Common myeloid progenitor, CD34-positive (primary cell): ENCODE measurements at regions not wholly inside any gene's neighbourhood (a gene's known extent, or its start where the extent isn't known, plus 50 kb on each side); places are given as distances from the start of the nearest gene placed in this dataset.

Experiments
- CTCF ChIA-PET: fragments of 350-600 bp; sonication (Branson Sonifier 250); formaldehyde crosslinking; loops from one replicate; lab custom pipeline; 2021; ENCODE audit warnings: antibody characterized with exemption; lab: Charles Lee
- POLR2A ChIA-PET: fragments of 350-600 bp; sonication (Branson Sonifier 250); formaldehyde crosslinking; loops from one replicate; lab custom pipeline; 2021; ENCODE audit warnings: antibody characterized with exemption; lab: Charles Lee
- DNase-seq, 3 donors: peaks; one replicate each; pipeline versions ENCODE4 v3.0.0 to v3.0.0-alpha.2; 2013
- H3K27ac ChIP-seq, 2 experiments: 1 replicate in 1 of 2; 2 replicates in 1 of 2; pipeline ENCODE4 v1.7.0; 2013; ENCODE audit warnings: inconsistent platforms in 2 of 2, low read length in 2 of 2, mild to moderate bottlenecking in 2 of 2, low read depth in 1 of 2, moderate library complexity in 1 of 2; ENCODE audit not compliant: severe bottlenecking in 2 of 2, insufficient read depth in 1 of 2, poor library complexity in 1 of 2
- H3K27me3 ChIP-seq, 5 experiments: replicated peaks in 2 of 5; 1 replicate in 3 of 5; 2 replicates in 2 of 5; pipeline versions ENCODE4 v1.6.1 to v1.7.0; 2013; ENCODE audit warnings: low read length in 4 of 5, mild to moderate bottlenecking in 2 of 5, moderate library complexity in 2 of 5, inconsistent platforms in 1 of 5; ENCODE audit not compliant: insufficient read depth in 5 of 5, control insufficient read depth in 4 of 5
- H3K36me3 ChIP-seq, 4 experiments: 1 replicate in 2 of 4; 2 replicates in 2 of 4; pipeline versions ENCODE4 v1.6.1 to v1.7.0; 2013; ENCODE audit warnings: low read length in 3 of 4, control low read depth in 1 of 4, mild to moderate bottlenecking in 1 of 4; ENCODE audit not compliant: control insufficient read depth in 4 of 4, insufficient read depth in 4 of 4
- H3K4me1 ChIP-seq, 4 experiments: 1 replicate in 3 of 4; 2 replicates in 1 of 4; pipeline versions ENCODE4 v1.6.1 to v1.7.1; 2013; ENCODE audit warnings: low read length in 3 of 4, mild to moderate bottlenecking in 3 of 4, control low read depth in 1 of 4, inconsistent platforms in 1 of 4, moderate library complexity in 1 of 4; ENCODE audit not compliant: control insufficient read depth in 4 of 4, insufficient read depth in 4 of 4; ENCODE audit errors: control extremely low read depth in 1 of 4
- H3K4me3 ChIP-seq, 7 experiments: 1 replicate in 4 of 7; 2 replicates in 3 of 7; pipeline versions ENCODE4 v1.5.1 to v1.7.0; 2013; ENCODE audit warnings: mild to moderate bottlenecking in 7 of 7, low read length in 6 of 7, moderate library complexity in 6 of 7, inconsistent platforms in 2 of 7, low read depth in 2 of 7, control low read depth in 1 of 7; ENCODE audit not compliant: insufficient read depth in 4 of 7, control insufficient read depth in 1 of 7; ENCODE audit errors: extremely low read depth in 1 of 7
- H3K9me3 ChIP-seq, 5 experiments: 1 replicate in 4 of 5; 2 replicates in 1 of 5; pipeline versions ENCODE4 v1.6.1 to v1.7.1; 2013; ENCODE audit warnings: low read length in 4 of 5, mild to moderate bottlenecking in 2 of 5, inconsistent platforms in 1 of 5, low read depth in 1 of 5, moderate library complexity in 1 of 5; ENCODE audit not compliant: control insufficient read depth in 4 of 5, insufficient read depth in 2 of 5; ENCODE audit errors: control extremely low read depth in 1 of 5
- WGBS: methylation state at CpG from one replicate; pipeline ENCODE4 v1.1.5; 2013; ENCODE audit not compliant: insufficient coverage; 5-methylcytosine and 5-hydroxymethylcytosine counted together

DNA sequence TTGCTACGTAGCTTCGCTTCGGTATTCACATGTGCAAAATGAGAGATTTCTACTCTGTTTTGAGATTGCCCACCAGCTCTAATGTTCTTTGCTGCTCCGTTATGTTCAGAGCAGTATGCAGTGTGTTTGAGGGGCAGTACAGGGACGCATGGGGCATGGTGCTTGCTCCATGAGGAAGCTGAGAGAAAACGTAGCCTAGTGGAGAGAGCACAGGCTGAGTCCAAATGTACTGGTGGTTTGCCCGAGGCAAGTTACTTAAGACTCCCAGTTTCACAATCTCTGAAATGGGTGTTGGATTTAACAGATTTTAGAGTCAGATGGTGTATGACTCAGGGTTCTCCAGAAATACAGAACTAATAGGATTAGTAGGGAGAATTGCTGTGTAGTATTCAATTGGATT is 310.5 kb downstream of the ETNK1 start:
- POLR2A ChIA-PET = no interaction called here
- H3K27me3 ChIP-seq = no peaks in the 10 kb centered on the region
- H3K36me3 ChIP-seq = no peaks in the 10 kb centered on the region
- H3K9me3 ChIP-seq = no peaks in the 10 kb centered on the region
- no peaks in the 10 kb centered on the region for H3K4me1 ChIP-seq
- no peak overlapping the region for H3K4me3 ChIP-seq
- H3K27ac ChIP-seq = no peak overlapping the region
- CTCF ChIA-PET = no interaction called here
- no peak for DNase-seq
- 97% methylated on average over 7 of the region's 7 CpGs for WGBS

DNA sequence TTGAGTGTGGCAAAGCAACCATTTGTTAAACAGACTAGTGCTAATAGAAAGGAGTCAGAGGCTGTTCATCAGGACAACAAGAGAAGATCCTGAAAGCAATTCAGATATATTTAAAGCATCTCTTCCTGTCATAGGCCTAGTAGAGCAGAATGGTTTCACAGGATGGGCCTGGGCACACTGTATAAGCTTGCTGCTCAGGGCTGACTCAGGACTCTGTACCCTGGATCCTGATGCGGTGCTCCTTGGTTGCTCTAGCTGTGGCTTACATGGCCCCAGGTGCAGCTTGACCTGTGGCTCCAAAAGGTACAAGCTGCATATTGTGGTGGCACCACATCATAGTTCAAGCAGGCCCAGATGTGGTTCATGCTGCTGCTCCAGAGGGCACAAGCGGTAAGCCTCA is 313.4 kb downstream of the ETNK1 start:
- ChIA-PET CTCF (no interaction called here), POLR2A (no interaction called here)
- WGBS = 94% methylated on average over 2 of the region's 2 CpGs
- no peak for DNase-seq
- Histone ChIP-seq H3K27ac (no peak overlapping the region), H3K4me3 (no peak overlapping the region), H3K4me1 (no peaks in the 10 kb centered on the region), H3K27me3 (no peaks in the 10 kb centered on the region), H3K36me3 (no peaks in the 10 kb centered on the region), H3K9me3 (peaks cover 0 to 13% (median 0%) of the 10 kb centered on the region in 5 experiments)

DNA sequence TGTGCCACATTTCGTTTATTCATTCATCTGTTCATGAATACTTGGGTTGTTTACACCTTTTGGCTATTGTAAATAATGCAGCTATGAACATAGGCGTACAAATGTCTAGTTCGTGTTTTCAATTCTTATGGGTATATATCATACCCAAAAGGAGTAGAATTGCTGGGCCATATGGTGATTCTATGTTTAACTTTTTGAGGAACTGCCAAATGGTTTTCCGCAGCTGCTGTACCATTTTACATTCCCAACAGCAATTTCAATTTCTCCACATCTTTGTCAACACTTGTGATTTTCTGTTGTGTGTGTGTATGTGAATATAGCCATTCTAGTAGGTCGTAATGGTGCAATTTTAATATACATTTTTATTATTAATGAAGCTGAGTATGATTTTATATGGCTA is 326.2 kb downstream of the ETNK1 start:
- peaks cover 0 to 1% (median 0%) of the 10 kb centered on the region in 5 experiments for H3K27me3 ChIP-seq
- H3K9me3 ChIP-seq = peaks cover 0 to 17% (median 9%) of the 10 kb centered on the region in 5 experiments
- H3K4me1 ChIP-seq = no peaks in the 10 kb centered on the region
- POLR2A ChIA-PET = no interaction called here
- no CpG with 5 or more reads among the region's 5 CpGs for WGBS
- no peak for DNase-seq
- CTCF ChIA-PET = no interaction called here
- no peak overlapping the region for H3K4me3 ChIP-seq
- H3K36me3 ChIP-seq = no peaks in the 10 kb centered on the region
- no peak overlapping the region for H3K27ac ChIP-seq

DNA sequence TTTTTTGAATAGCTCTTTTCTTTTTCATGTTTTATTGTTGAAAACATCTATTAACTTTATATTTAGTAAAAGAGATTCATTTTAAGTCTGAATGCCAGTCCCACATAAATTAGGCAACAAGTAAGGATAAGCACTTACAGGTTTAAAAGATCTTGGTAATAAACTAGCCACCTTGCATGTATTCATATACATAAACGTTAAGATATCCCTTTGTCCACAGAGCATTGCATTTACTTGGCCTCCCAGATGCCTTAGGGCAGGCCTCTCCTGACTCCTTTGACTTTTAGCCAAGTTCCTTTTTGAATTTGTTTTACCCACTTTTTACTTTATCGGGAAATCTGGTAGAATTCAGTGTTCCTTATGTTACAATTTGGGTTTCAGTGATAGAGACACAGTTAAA is 331.7 kb downstream of the ETNK1 start:
- H3K4me1 ChIP-seq = no peaks in the 10 kb centered on the region
- POLR2A ChIA-PET = no interaction called here
- H3K27me3 ChIP-seq = no peaks in the 10 kb centered on the region
- no peaks in the 10 kb centered on the region for H3K36me3 ChIP-seq
- H3K27ac ChIP-seq = no peak overlapping the region
- no peak overlapping the region for H3K4me3 ChIP-seq
- DNase-seq = no peak
- CTCF ChIA-PET = no interaction called here
- peaks cover 0 to 15% (median 9%) of the 10 kb centered on the region in 5 experiments for H3K9me3 ChIP-seq
- 78% methylated on average over 1 of the region's 2 CpGs for WGBS

DNA sequence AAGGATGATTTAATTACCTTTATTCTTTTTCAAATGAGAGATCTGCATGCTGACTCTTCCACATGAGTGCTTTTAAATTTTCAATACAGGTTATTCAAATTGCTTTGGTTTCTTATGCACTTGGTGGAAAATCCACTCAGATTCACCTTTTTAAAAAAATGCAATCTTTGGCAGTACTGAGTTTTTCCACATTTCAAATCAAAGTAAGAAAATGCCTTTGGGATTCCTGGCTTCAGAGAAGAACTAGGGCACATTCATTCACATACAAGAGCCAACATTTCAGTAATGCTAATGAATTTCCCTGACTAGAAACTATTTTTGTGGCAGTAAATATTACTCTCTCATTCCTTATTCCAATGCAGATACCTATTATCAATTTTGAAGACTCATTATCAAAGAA is 342.2 kb downstream of the ETNK1 start:
- ChIA-PET CTCF (interaction anchor here (1.5 kb wide), 1 partner anchor 8 kb away, joined by 3 read pairs; no protein-coding TSS in a partner anchor), POLR2A (no interaction called here)
- DNase-seq = no peak
- Histone ChIP-seq H3K36me3 (no peaks in the 10 kb centered on the region), H3K27ac (no peak overlapping the region), H3K4me1 (no peaks in the 10 kb centered on the region), H3K27me3 (no peaks in the 10 kb centered on the region), H3K9me3 (peaks cover 0 to 1% (median 0%) of the 10 kb centered on the region in 5 experiments), H3K4me3 (no peak overlapping the region)

DNA sequence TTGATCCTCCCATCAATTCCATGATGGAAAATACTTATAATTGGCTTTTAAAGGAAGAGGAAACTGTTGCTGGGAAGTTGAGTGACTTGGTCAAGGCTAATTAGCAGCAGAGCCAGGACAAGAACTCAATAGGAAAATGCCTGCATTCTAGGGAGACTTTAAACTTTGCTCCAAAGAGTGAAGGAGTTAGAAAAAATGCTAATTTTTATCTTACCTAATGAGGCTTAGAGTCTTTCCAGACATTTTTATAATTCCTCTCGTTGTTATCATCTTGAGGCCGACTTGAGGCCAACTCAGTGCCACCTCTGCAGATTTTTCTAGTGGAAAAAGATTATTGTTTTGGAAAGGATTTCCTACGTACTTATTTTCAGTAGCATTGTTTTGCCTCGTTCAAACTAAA is 344.6 kb downstream of the ETNK1 start:
- no peaks in the 10 kb centered on the region for H3K4me1 ChIP-seq
- POLR2A ChIA-PET = no interaction called here
- 96% methylated on average over 4 of the region's 4 CpGs for WGBS
- H3K4me3 ChIP-seq = no peak overlapping the region
- no peak overlapping the region for H3K27ac ChIP-seq
- H3K27me3 ChIP-seq = no peaks in the 10 kb centered on the region
- H3K9me3 ChIP-seq = peaks cover 0 to 1% (median 0%) of the 10 kb centered on the region in 5 experiments
- H3K36me3 ChIP-seq = no peaks in the 10 kb centered on the region
- CTCF ChIA-PET = no interaction called here
- no peak for DNase-seq

DNA sequence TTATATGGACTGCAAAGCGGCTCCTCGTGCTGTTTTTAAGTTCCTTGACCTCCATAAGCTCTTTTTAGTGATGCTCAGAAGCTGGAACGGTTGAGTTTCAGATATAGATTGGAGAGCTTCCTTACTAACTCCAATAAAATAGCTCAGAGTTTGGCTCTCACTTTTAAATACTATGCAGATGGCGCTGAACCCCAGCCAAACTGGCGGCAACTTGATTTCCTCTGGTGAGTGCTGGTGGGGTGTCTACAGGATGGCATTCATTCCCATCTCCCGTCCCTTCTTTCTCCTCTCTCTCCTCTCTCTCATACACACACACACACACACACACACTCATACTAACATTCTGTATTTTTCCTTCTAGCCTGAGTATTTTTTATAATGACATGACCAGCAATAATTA is 346.3 kb downstream of the ETNK1 start:
- WGBS = 100% methylated on average over 4 of the region's 6 CpGs
- Histone ChIP-seq H3K9me3 (no peaks in the 10 kb centered on the region), H3K4me1 (no peaks in the 10 kb centered on the region), H3K27me3 (no peaks in the 10 kb centered on the region), H3K36me3 (no peaks in the 10 kb centered on the region), H3K4me3 (no peak overlapping the region), H3K27ac (no peak overlapping the region)
- POLR2A ChIA-PET = no interaction called here
- CTCF ChIA-PET = no interaction called here
- no peak for DNase-seq
